ENCODE measurements at regions not wholly inside any gene's neighbourhood (a gene's known extent, or its start where the extent isn't known, plus 50 kb on each side); places are given as distances from the start of the nearest gene placed in this dataset.

DNA sequence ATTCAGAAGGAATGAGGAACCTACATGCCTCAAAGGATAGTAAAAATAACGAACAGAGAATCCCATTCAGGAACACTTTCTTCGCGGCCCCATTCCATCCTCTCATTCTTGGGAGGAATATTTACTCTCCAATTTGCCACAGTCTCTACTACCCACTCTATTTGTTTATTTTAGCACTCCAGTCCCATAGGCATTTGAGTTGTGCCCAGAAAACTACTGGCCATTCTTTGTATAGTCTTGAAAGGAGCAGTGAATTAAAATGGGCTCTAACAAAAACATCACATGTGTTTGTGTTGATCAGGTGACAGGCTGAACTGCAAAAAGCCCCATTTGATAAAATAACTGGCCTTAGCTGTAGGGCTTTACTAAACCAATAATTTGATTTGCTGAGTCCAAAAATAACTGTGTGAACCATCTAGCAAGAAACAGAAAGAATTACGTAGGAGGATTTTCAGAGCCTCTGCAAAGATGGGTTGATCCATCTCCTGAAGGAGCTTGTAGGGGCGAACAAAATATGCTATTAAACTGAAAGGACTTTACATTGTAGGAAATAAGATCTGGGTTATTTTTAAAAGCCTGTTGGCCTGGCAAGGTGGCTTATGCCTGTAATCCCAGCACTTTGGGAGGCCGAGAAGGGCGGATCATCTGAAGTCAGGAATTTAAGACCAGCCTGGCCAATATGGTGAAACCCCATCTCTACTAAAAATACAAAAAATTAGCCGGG lies 142.3 kb upstream of the CPNE8 start:
- no peak for DNase-seq (ENCODE audit: low spot score)

DNA sequence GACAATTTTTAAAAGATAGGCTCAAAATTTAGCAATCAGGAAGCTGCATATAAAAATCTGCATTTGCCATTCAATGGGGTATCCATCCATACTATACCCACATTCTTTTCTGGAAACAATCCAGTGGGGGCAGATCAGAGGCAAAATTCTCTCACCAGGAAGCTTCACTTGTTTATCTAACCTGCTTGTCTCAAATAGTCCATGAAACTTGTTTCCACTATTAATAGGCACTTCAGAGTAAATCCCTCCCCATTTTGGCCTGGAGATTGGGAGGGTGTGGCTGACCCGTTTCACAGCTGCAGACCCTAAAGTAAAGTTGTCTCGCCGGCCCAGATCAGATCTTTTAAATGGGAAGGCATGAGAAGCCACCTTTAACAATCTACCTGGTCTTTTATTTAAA lies 139.4 kb upstream of the CPNE8 start:
- DNase-seq (ENCODE audit: low spot score) = no peak

DNA sequence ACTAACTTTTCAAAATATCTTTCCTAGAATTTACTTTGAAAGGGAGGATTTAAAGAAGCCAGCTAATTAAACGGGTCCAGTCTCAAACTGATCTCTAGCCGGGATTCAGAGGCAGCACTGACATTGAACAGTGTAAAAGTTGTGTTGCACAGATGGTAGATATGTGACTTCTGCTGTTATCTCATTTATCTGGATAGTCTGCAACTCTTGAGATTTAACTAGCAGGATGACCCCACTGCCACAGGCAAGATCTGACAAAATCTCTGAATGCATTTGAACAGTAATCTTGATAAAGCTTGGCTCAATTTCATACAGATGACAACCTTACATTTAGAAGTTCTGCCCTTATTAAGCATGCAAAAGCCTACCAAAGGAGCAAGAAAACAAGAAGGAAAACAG lies 138.0 kb upstream of the CPNE8 start:
- no peak for DNase-seq (ENCODE audit: low spot score)

DNA sequence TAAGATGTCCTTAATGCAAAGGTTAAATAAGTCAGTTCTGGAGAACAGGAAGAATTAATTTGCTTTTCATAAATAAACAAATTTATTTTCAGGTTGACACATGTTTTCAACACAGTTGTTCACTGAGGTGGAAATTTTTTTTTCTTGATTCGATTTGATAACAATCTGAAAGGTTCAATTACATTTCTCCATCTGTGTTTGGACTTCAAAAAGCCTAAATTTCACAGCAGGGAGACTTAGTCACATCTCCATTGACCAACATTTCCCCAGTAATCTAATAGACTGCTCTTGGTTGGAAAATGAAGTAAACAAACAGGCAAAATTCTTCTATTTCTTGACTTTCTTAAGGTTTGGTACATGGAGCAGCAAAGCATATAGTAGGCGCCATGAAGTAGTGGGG lies 134.9 kb upstream of the CPNE8 start:
- DNase-seq (ENCODE audit: low spot score) = no peak

DNA sequence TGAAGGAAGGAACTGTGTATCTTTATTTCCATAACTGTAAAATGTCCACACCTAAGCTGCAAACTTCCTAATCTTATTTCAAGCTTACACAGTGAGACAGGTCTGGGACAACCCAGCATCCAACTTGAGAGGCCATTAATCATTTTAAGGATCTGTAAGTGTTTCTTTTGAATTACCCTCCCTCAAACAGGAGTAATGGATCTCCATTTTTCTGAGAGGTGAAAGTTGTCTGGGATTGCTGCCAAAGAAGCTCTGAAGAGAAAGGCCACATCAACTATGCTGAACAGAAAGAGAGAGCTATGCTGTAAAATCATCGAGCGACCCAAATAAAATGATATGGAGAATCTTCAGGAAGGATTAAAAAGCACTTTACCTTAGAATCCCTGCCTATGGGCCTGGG lies 131.7 kb upstream of the CPNE8 start:
- DNase-seq (ENCODE audit: low spot score) = no peak

DNA sequence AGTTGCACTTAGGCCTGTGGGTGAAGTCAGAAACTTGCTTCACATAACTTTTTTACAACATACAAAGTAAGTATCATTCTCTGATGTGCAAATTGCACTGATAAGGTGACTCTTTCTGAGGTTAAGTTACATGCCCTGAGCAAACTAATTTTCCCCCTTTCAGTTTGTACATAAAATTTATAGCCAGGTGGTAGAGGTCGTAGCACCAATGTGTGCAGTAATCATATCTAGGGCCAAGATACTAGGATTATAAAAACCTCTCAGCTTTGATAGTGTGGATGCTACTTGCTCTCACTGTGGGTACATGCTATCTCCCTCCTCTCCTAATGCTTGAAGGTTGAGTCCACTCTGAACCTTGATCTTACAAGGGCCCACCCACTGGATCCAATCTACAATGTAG lies 130.7 kb upstream of the CPNE8 start:
- no peak for DNase-seq (ENCODE audit: low spot score)

DNA sequence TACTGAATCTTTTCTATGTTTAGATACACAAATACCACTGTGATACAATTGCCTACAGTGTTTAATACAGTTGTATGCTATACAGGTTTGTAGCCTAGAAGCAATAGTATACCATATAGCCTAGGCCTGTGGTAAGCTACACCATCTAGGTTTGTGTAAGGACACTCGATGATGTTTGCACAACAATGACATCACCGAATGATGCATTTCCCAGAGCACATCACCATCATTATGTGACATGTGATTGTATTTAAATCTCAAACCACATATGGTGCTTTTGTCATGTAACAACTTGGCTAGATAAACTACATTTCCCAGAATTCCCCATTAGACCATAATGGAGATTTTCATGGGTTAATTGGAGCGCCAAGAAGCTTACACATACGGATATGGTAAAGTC lies 128.4 kb upstream of the CPNE8 start:
- DNase-seq (ENCODE audit: low spot score) = no peak

DNA sequence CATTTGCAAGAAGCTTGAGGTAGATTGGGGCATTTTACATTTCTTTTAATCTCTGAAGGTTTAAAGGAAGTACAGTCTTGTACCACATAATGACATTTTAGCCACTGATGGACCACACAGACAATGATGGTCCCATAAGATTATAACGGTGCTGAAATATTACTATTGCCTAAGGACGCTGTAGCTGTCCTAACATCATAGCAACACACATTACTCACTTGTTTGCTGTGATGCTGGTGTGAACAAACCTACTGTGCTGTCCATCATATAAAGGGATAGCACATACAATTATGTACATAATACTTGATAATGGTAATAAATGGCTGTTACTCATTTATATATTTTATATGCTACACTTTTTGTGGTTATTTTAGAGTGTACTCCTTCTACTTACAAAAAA lies 127.1 kb upstream of the CPNE8 start:
- no peak for DNase-seq (ENCODE audit: low spot score)

DNA sequence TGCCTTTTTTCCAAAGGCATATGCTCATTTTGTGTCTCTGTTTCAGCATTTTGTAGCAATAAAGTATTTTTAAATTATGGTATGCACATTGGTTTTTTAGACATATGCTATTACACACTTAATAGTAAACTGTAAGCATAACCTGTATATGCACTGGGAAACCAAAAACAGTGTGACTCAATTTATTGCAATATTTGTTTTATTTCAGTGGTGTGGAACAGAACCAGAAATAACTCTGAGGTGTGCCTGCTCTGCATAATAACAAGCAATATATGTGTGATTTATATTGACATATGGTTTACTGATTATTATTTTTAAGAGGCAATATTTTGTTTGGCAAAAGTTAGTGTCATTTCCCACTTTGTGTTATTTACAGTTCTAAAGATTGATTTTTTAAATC lies 126.6 kb upstream of the CPNE8 start:
- no peak for DNase-seq (ENCODE audit: low spot score)

DNA sequence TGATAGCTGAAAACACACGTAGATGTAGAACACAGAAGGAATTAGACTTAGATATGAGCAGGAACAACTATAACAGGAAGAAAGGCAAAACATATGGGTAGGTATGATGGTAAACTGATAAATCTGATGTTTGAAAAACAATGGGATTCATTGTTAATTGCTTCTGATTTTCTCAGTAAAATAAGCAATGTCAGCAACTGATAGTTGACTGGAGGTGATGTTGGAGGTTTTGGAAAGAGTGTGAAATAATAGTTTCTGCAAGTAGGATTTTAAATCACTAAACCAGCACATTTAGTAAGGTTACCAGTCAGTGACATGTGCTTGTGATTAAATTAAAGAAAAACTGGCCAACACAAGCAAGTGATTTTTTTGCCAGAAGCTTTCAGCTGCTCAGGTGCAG lies 123.0 kb upstream of the CPNE8 start:
- DNase-seq (ENCODE audit: low spot score) = no peak

DNA sequence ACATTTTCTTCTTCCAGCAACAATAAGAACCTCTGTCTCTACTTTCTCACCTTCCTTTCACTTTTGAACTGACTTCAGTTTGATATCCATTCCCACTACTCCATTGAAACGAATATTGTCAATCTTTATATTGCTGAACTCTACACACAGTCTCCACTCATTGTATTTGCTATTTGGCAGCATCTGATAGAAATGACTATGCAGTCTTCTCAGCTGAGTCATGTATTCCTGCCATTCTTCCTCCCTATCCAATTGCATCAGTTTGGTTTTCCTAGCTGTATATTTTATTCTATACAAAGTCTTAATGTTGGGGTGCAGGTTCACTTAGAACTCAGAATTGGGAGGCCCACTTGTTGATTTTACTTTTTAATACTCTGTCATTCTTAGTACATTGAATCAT lies 107.5 kb upstream of the CPNE8 start:
- peak; percentile 18 for DNase-seq (ENCODE audit: low spot score)

DNA sequence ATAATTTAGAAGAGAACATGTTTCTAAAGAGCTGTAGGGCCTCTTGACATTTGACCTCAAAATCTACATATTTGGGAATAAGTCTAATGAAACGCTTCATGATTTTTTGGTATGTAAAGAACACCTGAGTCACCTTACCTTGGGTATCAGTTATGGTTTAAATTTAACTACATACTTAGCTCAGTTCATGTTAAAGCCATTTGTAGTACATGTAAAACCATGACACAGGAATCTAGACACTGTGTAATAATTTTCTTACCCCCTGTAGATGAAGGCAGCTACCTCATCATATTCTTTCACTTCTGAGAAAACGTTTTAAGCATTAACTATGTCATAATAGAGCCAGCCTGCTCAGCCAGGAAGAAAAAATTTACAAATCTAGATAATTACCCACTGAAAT lies 105.8 kb upstream of the CPNE8 start:
- no peak for DNase-seq (ENCODE audit: low spot score)

DNA sequence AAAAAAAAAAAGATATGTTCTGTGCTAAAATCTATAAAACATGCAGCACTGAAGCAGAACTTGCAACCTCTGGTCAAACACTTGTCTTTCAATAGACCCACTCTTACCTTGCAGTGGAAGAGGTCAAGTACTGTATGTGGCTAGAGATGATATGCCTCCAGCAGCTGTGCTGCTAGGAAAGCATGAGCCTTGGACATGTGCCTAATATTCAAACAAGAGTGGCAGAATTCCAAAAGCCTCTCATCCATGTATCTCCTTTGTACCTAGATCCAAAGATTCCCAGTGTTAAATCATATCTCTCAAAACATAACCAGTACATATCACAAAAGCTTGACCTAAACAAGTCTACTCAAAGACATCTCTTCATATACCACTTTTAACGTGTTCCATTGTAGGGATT lies 105.0 kb upstream of the CPNE8 start:
- no peak for DNase-seq (ENCODE audit: low spot score)

DNA sequence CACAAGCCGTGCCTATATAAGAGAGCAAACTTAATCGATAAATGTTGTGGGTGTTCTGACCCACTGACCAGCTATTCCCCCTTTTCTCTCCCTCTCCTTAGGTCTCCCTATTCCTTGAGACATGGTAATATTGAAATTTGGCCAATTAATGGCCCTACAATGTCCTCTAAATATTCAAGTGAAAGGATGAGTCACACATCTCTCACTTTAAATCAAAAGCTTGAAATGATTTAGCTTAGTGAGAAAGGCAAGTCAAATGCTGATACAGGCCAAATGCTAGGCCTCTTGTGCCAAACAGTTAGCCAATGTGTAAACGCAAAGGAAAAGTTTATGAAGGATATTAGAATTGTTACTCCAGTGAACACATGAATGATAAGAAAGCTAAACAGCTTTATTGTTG lies 102.2 kb upstream of the CPNE8 start:
- DNase-seq (ENCODE audit: low spot score) = no peak

DNA sequence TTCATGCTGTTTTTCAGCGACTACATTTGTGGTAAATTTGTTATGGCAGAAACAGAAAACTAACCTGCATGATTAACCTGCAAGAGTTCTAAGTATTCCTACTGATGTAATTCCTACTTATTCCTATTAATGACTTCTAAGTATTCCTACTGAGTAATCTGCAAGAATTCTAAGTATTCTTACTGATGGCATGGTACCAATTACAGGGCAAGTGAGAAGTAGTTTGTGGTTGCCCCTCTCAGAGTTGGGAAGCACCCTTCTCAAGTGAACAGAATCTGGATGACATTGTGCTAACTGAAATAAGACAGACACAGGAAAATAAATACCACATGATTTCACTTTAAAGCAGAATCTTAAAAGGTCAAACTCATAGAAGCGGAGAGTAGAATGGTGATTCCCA lies 100.9 kb upstream of the CPNE8 start:
- DNase-seq (ENCODE audit: low spot score) = no peak

DNA sequence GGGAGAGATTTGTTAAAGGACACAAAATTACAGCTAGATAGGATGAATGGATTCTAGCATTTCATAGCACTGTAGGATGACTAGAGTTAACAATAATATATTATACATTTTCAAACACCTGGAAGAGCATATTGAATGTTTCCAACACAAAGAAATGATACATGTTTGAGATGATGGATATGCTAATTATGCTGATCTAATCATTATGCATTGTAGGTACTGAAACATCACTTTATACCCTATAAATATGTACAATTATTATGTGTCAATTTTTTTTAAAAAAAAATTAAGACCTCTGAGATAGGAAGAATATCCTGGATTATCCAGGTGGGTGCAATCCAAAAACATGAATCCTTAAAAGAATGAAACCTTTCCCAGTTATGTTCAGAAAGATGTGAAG lies 100.3 kb upstream of the CPNE8 start:
- DNase-seq (ENCODE audit: low spot score) = no peak

DNA sequence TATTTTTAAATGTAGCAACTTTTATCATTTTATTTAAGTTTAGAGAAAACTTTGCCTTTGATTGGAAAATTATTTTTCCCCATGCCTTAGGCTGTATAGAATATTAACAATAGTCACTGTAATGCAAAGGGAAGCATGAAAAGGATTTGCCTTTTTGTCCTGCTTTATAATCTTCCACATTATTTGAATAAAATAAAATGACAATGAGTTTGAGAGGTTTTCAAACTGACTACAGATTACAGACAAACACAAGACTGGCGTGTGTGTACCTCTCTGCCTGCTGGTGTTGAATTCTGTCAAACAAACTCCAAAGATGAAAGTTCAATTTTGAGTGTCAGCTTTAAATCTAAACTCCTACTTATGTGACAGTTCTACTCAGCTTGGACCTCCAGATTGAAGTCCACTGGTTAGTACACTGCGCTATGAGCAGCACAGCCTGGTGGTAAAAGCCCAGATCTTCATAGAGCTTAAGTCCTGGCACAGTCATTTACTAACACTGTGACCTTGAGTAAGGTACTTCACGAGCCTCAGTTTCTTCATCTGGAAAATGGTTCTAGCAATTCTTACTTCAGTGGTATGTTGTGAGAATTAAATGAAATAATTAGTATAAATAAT lies 98.3 kb upstream of the CPNE8 start:
- DNase-seq (ENCODE audit: low spot score) = peak; percentile 2

DNA sequence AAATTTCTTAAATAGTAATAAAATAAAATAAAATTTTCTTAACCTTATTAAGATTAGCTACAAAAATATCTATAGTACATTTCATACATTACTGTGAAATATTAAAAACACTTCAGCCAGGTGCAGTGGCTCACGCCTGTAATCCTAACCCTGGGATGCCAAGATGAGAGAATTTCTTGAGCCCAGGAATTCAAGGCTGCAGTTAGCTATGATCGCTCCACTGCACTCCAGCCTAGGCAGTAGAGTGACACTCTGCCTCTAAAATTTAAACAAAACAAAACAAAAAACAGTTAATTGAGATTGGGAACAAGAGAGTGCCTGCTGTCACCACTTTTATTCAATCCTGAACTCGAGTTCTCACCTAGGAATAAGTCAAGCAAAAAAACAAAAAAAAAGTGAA lies 95.0 kb upstream of the CPNE8 start:
- DNase-seq (ENCODE audit: low spot score) = no peak

DNA sequence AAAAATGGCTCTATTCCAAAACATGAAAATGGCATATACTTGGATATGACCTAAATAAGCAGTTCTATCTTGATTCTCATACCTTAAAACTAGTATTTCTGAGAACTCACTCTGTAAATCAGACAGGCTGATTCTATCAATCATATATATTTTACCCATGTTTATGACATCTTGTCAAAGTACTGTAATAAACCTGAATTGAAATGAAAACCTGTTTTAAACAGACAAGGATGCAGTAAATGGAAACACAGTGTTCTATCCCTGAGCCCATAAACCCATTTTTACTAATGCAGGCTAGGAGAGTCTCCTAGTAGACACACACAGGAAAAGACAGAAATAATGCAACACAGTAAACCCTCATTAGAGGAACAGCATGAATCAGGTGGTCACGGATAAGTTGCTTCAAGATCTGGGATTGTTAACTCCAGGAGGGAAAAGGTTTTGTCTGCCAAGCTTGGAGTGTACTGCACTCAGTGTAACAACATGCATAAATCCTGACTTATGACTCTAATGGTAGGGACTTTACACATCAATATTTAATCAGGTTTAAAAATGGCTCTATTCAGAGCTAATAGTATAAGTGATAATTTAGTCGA lies 93.6 kb upstream of the CPNE8 start:
- no peak for DNase-seq (ENCODE audit: low spot score)

DNA sequence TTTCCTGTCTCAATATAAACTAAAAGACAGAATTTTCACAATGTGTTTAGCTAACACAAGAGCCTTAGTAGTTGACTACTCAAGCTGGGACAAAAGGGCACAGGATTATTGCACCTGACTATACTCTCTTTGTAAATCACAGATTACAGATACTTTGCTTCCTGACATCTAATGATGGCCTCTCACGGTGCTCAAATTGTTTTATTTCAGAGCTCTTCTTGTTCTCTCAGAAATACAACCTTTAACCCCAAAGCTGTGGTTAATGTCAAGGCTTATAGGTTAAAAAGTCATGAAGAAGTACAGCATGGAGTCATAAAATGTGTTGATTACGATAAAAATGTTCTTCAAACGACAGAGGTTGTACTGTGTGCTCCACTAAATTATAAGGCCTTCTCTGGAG lies 89.9 kb upstream of the CPNE8 start:
- no peak for DNase-seq (ENCODE audit: low spot score)

DNA sequence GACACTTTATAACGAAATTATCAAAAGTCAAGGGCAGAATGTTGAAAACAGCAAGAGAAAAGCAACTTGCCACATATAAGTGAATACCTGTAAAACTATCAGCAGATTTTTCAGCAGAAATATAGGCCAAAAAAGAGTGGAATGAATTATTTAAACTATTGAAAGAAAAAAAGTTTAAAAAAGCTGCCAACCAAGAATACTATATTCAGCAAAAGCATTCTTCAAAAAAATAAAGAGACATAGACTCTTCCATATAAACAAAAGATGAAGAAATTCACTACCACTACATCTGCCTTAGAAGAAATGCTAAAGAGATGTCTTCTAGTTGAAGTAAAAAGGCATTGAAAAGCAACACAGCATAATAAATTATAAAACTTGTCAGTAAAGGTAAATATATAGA lies 80.6 kb upstream of the CPNE8 start:
- DNase-seq (ENCODE audit: low spot score) = no peak

DNA sequence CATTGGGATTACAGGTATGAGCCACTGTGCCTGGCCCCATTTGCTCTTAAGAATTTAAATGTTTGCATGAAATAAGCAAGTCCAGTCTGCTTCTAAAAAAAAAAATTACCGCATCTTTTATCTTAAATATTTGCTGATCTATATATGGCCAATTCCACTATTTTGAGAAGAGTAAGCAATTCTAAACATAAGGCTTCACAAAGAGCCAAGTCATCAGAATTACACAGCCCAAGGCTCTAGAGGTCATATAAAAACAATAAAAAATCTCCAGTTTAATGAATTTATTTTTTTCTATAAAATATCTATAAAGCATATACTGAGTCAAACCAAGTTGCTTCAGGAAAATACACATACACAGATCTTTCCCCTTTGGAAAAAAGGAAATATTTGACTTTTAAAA lies 79.0 kb upstream of the CPNE8 start:
- DNase-seq (ENCODE audit: low spot score) = no peak

DNA sequence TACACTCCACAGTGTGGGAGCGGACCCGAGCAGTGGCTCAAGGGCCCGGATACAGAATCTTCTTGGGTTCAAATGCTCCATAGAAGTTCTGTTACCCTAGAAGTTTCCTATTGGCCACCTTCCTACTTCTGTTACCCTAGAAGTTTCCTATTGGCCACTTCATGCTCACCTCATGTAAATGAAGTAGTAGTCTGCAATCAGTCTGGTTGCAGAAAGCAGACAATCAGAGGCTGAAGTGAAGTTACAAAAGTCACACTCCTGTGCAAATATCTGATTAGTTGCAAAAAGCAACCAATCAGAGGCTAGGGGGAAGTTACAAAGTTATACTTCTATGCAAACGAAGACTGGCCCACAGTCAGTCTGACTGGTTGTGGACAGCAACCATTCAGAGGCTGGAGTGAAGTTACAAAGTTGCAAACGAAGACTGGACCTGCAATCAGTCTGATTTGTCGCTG lies 77.8 kb upstream of the CPNE8 start:
- DNase-seq (ENCODE audit: low spot score) = no peak

DNA sequence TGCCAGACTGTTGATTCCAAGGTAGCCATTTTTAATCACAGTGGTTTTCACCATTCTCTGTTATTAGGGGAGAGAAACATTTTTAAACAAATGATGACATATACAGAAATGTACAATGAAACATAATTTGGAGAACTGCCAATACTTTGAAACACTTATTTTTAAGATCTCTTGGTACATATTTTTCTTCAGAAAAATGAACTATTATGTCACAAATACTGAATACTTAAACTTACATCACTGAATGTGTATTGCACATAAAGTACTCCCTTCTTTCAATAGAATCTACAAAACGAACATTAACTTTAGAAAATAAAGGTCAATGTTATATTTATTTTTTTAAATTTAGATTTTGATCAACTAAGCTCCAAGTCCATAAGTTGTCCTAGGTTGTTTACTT lies 71.7 kb upstream of the CPNE8 start:
- DNase-seq (ENCODE audit: low spot score) = no peak
